ENCODE measurements at regions not wholly inside any gene's neighbourhood (a gene's known extent, or its start where the extent isn't known, plus 50 kb on each side); places are given as distances from the start of the nearest gene placed in this dataset.

DNA sequence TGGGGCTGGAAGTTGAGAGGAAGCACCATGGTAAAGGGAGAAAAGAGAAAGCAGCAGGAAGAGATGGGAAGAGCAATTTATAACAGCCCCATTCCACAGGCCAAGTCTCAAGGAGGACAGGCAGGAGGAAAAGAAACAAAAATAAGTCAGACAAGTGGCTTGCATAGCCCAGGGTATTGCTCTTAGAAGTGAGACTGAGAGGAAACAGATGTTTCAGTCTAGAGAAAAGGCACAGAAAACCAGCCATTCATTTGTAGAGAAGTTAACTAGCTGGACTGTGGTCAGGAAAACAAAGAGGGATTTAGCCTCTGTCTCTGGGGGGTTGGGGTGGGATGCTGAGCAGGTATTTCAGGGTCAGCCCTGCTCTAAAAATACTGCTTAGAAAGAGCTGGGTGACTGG is 175.0 kb upstream of the ARHGEF9 start:
- Histone ChIP-seq H3K36me3 (replicated peaks) (no peaks in the 10 kb centered on the region), H3K27me3 (replicated peaks) (no peaks in the 10 kb centered on the region), H3K27ac (no peak overlapping the region), H3K4me3 (ENCODE audit: low read depth, low read length) (no peak overlapping the region)
- TF ChIP-seq, protein P1, sequence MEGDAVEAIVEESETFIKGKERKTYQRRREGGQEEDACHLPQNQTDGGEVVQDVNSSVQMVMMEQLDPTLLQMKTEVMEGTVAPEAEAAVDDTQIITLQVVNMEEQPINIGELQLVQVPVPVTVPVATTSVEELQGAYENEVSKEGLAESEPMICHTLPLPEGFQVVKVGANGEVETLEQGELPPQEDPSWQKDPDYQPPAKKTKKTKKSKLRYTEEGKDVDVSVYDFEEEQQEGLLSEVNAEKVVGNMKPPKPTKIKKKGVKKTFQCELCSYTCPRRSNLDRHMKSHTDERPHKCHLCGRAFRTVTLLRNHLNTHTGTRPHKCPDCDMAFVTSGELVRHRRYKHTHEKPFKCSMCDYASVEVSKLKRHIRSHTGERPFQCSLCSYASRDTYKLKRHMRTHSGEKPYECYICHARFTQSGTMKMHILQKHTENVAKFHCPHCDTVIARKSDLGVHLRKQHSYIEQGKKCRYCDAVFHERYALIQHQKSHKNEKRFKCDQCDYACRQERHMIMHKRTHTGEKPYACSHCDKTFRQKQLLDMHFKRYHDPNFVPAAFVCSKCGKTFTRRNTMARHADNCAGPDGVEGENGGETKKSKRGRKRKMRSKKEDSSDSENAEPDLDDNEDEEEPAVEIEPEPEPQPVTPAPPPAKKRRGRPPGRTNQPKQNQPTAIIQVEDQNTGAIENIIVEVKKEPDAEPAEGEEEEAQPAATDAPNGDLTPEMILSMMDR (IDR thresholded peaks at IDR 0.05; ENCODE audit: low read depth, low read length, missing control alignments): no peak
- in situ Hi-C loops (cut with HindIII; ENCODE audit: low pct_ligation_motif_present, low sequenced_read_pairs): no loop called here
- DNase-seq: no peak

DNA sequence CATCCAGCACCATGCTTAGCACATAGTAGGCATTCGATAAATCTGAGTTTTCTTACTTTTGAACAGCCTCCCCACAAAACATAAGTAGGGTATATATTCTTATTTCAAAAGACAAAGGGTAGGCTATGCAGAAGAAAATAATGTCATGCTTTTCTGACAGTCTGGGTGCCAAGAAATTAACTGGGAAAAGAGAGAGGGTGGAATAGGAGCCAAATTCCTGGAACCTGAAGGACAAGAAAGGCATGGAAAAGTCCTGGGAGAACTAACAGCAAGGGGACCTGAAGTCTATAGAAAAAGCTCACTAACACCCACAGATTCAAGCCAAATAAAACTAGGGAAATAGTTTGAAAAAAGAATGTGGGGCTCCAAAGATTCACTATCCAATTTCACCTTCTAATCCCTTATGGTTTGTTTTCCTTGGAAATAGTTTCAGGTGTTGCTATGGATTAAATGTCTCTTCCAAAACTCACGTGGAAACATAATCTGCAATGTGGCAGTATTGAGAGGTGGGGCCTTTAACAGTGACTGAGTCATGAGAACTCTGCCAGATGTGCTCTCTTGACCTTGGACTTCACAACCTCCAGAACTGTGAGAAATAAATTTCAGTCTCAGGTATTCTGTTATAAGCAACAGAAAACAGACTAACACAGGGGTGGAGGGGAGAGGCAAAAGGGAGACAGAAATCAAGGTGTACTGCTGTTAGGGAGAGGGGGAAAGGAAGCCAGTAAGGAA is 173.3 kb upstream of the ARHGEF9 start:
- no peak overlapping the region for H3K27ac ChIP-seq
- no peak for DNase-seq
- H3K27me3 ChIP-seq (replicated peaks): no peaks in the 10 kb centered on the region
- in situ Hi-C loops (cut with HindIII; ENCODE audit: low pct_ligation_motif_present, low sequenced_read_pairs): no loop called here
- no peaks in the 10 kb centered on the region for H3K36me3 ChIP-seq (replicated peaks)
- TF ChIP-seq, protein P1 (IDR thresholded peaks at IDR 0.05; ENCODE audit: low read depth, low read length, missing control alignments): no peak
- no peak overlapping the region for H3K4me3 ChIP-seq (ENCODE audit: low read depth, low read length)

DNA sequence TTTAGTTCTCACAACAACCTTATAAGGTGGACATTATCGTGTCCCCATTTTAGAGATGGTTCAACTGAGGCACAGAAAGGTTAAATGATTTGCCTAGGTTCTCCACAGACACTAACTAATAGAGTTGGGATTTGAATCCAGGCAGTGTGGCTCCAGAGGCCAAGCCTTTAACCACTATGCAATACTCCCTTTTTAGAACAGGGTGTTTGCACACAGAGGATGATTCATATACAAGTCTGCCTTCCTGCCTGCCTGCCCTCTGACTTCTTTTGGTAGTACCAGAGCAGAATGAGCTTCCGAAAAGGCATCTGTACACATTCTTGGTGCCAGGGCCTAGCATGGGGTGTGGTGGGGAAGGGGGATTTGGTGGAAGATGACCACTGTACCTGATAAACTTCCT is 150.8 kb upstream of the ARHGEF9 start:
- in situ Hi-C loops (cut with HindIII; ENCODE audit: low pct_ligation_motif_present, low sequenced_read_pairs): no loop called here
- Histone ChIP-seq H3K27me3 (replicated peaks) (no peaks in the 10 kb centered on the region), H3K27ac (no peak overlapping the region), H3K4me3 (ENCODE audit: low read depth, low read length) (no peak overlapping the region), H3K36me3 (replicated peaks) (no peaks in the 10 kb centered on the region)
- TF ChIP-seq, protein P1 (IDR thresholded peaks at IDR 0.05; ENCODE audit: low read depth, low read length, missing control alignments): no peak
- DNase-seq: no peak

DNA sequence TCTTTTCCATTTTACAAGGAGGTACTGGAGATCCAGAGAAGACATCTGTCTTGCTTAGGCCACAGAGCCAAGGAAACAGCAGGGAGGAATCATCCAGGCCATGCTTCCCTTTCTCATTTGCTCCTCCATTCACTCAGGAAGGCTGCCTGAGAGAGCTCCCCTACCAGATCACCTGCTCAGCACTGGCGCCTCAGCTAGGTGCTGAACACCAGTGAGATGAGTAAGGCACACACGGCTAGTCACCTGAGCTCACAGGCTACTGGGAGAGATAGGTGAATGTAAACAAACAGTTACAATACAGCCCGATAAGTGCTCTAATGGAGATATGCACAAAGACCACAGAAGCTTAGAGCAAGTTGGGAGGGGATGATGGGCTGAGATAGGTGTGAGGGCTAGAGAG is 149.8 kb upstream of the ARHGEF9 start:
- Histone ChIP-seq H3K27me3 (replicated peaks) (no peaks in the 10 kb centered on the region), H3K4me3 (ENCODE audit: low read depth, low read length) (no peak overlapping the region), H3K36me3 (replicated peaks) (no peaks in the 10 kb centered on the region), H3K27ac (no peak overlapping the region)
- TF ChIP-seq, protein P1 (IDR thresholded peaks at IDR 0.05; ENCODE audit: low read depth, low read length, missing control alignments): no peak
- in situ Hi-C loops (cut with HindIII; ENCODE audit: low pct_ligation_motif_present, low sequenced_read_pairs): no loop called here
- DNase-seq: no peak

DNA sequence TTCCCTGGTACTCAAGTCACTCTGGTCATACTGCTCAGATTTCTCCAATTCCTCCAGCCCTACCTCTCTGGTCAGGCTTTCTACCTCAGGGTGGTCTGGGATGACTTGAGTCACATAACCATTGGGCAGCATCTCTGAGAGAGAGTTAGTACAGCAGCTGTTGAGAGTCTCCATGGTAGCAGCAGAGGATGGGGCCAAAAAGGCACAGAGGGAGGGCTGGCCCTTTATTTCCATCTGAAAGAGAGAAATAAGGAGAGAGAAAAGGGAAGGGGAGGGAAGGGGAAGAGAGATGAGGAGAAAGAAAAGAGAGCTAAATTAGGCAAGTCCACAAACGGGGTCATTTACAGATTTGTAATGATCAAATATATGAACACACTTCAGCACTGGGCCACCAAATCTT is 149.1 kb upstream of the ARHGEF9 start:
- in situ Hi-C loops (cut with HindIII; ENCODE audit: low pct_ligation_motif_present, low sequenced_read_pairs): no loop called here
- TF ChIP-seq, protein P1 (IDR thresholded peaks at IDR 0.05; ENCODE audit: low read depth, low read length, missing control alignments): no peak
- no peaks in the 10 kb centered on the region for H3K27me3 ChIP-seq (replicated peaks)
- no peak overlapping the region for H3K27ac ChIP-seq
- no peaks in the 10 kb centered on the region for H3K36me3 ChIP-seq (replicated peaks)
- H3K4me3 ChIP-seq (ENCODE audit: low read depth, low read length): no peak overlapping the region
- DNase-seq: no peak

DNA sequence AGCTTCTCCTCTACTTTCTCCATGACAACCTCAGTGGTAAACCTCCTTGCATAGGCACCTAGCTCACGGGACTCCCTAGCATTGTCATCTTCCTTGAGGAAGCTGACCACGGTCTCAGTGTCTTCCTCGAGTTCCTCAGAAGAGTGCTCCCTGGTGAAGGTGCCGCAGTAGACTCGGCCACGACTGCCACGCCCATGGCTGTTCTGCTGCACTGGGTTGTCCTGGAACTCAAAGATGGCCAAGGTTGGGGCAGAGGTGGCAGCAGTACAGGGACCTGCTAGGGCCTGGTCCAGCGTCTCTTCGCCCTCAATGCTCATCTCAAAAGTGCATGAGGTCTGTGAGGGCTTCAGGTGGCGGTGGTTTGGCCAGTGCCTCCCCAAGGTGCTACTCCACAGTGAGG is 147.9 kb upstream of the ARHGEF9 start:
- H3K27me3 ChIP-seq (replicated peaks): no peaks in the 10 kb centered on the region
- TF ChIP-seq, protein P1 (IDR thresholded peaks at IDR 0.05; ENCODE audit: low read depth, low read length, missing control alignments): no peak
- H3K4me3 ChIP-seq (ENCODE audit: low read depth, low read length): no peak overlapping the region
- in situ Hi-C loops (cut with HindIII; ENCODE audit: low pct_ligation_motif_present, low sequenced_read_pairs): no loop called here
- no peak for DNase-seq
- H3K36me3 ChIP-seq (replicated peaks): no peaks in the 10 kb centered on the region
- no peak overlapping the region for H3K27ac ChIP-seq
